ENCODE measurements at regions not wholly inside any gene's neighbourhood (a gene's known extent, or its start where the extent isn't known, plus 50 kb on each side); places are given as distances from the start of the nearest gene placed in this dataset.

DNA sequence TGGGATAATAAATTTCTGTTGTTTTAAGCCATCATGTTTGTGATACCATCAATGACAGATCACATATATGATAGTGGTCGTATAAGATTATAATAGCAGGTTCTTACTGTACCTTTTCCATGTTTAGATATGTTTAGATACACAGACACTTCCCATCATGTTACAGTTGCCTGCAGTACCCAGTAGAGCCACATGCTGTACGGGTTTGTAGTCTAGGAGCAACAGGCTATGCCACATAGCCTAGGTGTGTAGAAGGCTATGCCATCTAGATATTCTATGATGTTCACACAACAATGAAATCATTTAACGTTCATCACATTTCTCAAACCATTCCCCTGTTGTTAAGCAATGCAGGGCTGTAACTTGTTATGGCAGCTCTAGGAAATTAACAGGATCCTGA is 132.9 kb upstream of the SH3BP4 start:
- POLR2A ChIA-PET: no interaction called here
- DNase-seq (no peak), ATAC-seq (ENCODE audit: low read depth) (no peak)
- H3K4me3 Mint-ChIP-seq: no peak overlapping the region
- H3K27me3 Mint-ChIP-seq: peaks cover 6% of the 10 kb centered on the region
- no peaks in the 10 kb centered on the region for H3K9me3 Mint-ChIP-seq
- H3K36me3 Mint-ChIP-seq: no peaks in the 10 kb centered on the region
- no peaks in the 10 kb centered on the region for H3K4me1 Mint-ChIP-seq
- H3K27ac Mint-ChIP-seq: no peak overlapping the region

DNA sequence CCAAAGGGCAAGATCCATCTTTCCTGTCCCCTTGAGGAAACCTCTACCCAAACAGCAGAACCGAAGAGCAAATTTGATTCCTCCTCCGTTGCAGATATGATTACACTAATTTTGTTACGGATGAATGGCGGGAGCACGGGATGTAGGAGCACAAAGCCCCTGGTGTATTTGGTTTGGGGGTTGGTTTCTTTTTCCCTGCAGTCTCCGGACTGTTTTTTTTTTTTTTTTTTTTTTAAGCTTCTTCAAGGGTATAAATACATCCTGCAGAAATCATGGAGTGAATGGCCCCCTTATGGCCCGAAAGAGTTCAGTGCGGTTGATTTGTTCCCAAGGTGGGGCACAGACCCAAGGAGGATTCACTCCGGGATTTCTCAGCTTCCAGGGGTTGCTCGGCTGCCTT is 135.3 kb upstream of the SH3BP4 start:
- Mint-ChIP-seq H3K27ac (no peak overlapping the region), H3K36me3 (no peaks in the 10 kb centered on the region), H3K27me3 (peaks cover 4% of the 10 kb centered on the region), H3K4me1 (no peaks in the 10 kb centered on the region), H3K9me3 (no peaks in the 10 kb centered on the region), H3K4me3 (no peak overlapping the region)
- ATAC-seq (ENCODE audit: low read depth) (no peak), DNase-seq (no peak)
- POLR2A ChIA-PET: no interaction called here

DNA sequence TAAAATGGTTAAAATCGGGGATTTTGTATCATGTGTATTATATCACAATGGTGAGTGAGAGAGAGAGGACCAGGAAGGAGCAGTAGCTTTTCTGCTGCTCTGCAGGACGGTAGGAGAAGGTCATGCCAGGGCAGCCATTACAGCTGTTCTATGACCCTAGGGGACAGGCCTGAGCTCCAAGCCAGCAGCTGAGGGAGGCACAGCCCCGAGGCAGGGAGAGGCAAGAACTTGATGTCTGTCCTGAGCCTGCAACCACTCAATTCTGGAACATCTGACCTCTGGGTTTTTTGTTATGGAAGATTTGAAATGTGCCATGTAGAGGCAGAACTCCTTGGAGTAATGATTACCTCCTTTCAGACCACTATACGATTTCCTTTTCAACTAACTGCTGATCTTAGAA is 135.8 kb upstream of the SH3BP4 start:
- no peak overlapping the region for H3K4me3 Mint-ChIP-seq
- no peak for DNase-seq
- POLR2A ChIA-PET: no interaction called here
- no peaks in the 10 kb centered on the region for H3K9me3 Mint-ChIP-seq
- H3K27ac Mint-ChIP-seq: no peak overlapping the region
- peaks cover 3% of the 10 kb centered on the region for H3K27me3 Mint-ChIP-seq
- H3K36me3 Mint-ChIP-seq: no peaks in the 10 kb centered on the region
- ATAC-seq (ENCODE audit: low read depth): no peak
- no peaks in the 10 kb centered on the region for H3K4me1 Mint-ChIP-seq

DNA sequence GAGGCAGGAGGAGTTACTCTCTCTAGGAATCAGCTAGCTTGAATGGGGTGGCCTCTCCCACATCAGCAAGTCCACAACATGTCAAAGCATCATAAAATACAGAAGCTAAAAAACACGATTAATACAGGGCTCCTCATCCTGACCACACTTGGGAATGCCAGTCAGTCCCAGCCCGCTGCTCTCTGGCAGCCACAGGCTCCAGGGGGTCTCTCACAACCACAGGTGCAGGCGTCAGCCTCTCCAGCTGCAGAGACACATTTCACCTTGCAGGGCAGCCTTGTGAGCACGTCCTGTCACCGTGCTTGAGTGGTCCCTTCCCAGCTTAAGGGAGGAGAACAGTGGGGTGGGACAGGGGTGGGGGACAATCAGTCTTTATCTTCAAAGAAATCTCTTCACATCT is 137.4 kb upstream of the SH3BP4 start:
- no peak overlapping the region for H3K4me3 Mint-ChIP-seq
- H3K27me3 Mint-ChIP-seq: peaks cover 10% of the 10 kb centered on the region
- no peaks in the 10 kb centered on the region for H3K4me1 Mint-ChIP-seq
- no peak for DNase-seq
- no peak overlapping the region for H3K27ac Mint-ChIP-seq
- POLR2A ChIA-PET: no interaction called here
- no peaks in the 10 kb centered on the region for H3K9me3 Mint-ChIP-seq
- H3K36me3 Mint-ChIP-seq: no peaks in the 10 kb centered on the region
- ATAC-seq (ENCODE audit: low read depth): no peak

DNA sequence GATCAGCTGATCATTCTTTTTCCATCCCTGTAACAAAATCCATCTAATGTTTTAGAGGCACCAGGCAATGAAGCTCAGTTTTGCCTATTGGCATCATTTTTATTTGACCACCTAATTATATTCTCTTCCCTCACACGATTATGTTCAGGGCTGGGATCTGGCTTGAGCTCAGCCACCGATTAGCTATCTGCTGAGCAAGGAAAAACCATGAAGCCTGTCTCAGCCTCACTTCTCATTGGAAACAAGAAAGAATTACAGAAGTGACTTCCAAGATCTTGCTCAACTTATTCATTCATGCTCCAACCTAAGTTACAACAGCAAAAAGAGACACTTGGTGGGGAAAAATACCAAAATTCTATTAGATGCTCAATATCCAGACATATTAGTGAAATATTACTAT is 139.0 kb upstream of the SH3BP4 start:
- no peak overlapping the region for H3K4me3 Mint-ChIP-seq
- no peaks in the 10 kb centered on the region for H3K4me1 Mint-ChIP-seq
- no peaks in the 10 kb centered on the region for H3K36me3 Mint-ChIP-seq
- no peak overlapping the region for H3K27ac Mint-ChIP-seq
- no peak for DNase-seq
- ATAC-seq (ENCODE audit: low read depth): no peak
- POLR2A ChIA-PET: no interaction called here
- peaks cover 9% of the 10 kb centered on the region for H3K27me3 Mint-ChIP-seq
- H3K9me3 Mint-ChIP-seq: no peaks in the 10 kb centered on the region

DNA sequence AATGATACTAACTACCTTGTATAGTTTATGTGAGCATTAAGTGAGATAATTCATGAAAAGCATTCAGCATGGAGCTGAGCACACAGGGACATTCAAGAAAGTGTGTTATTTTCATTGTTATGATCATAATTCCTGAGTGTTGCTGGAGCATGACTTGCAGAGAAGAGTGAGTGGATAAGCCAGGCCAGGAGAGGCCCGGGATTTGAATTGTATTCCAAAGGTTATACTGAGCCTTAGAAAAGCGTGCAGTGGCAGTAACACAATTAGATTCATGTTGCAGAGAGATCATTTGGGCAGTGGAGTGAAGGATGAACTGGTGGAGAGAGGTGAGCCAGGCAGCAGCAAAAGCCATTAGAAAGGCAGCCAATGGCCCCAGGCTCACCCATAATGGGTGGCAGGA is 142.9 kb upstream of the SH3BP4 start:
- DNase-seq: no peak
- POLR2A ChIA-PET: no interaction called here
- Mint-ChIP-seq H3K4me3 (no peak overlapping the region), H3K9me3 (no peaks in the 10 kb centered on the region), H3K27ac (no peak overlapping the region), H3K36me3 (no peaks in the 10 kb centered on the region), H3K4me1 (no peaks in the 10 kb centered on the region), H3K27me3 (peaks cover 25% of the 10 kb centered on the region)
- ATAC-seq (ENCODE audit: low read depth): no peak

DNA sequence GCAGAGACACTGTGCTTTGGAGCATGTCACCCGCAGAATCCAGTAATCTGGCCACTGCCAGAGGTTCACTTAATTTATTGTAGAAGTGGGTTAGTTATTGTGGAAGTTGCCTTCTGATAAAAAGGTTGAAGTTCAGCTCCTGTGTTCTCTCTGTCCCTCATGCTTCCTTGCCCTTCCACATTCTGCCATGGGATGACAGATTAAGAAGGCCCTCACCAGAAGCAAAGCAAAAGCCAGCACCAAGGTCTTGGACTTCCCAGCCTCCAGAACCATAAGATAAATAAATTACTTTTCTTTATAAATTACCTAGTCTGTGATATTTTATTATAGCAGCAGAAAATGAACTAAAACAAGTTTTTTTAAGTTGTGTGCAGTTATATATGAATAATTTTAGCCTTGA is 145.0 kb upstream of the SH3BP4 start:
- Mint-ChIP-seq H3K9me3 (no peaks in the 10 kb centered on the region), H3K4me1 (no peaks in the 10 kb centered on the region), H3K4me3 (no peak overlapping the region), H3K36me3 (no peaks in the 10 kb centered on the region), H3K27me3 (peaks cover 25% of the 10 kb centered on the region), H3K27ac (no peak overlapping the region)
- no peak for DNase-seq
- POLR2A ChIA-PET: no interaction called here
- no peak for ATAC-seq (ENCODE audit: low read depth)

DNA sequence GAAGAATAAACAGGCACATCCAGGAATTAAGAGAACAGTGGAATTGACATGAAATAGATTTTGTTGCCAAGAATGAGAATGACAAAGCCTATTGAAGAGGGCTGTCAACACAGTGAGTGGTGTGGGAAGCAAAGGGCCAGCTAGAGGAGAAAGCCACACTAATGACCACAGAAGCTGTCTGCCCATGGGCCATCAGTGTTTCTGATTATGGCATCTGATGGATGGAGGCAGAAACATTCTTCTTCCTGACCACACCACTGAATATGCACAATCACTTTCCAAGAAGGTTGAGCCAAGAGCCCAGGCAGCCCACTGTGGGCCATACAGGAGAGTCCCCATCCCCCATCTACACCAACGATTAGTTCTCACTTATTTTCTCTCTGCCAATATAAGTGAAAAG is 146.0 kb upstream of the SH3BP4 start:
- no peaks in the 10 kb centered on the region for H3K4me1 Mint-ChIP-seq
- H3K27me3 Mint-ChIP-seq: peaks cover 25% of the 10 kb centered on the region
- no peak overlapping the region for H3K4me3 Mint-ChIP-seq
- no peak overlapping the region for H3K27ac Mint-ChIP-seq
- no peak for DNase-seq
- H3K9me3 Mint-ChIP-seq: no peaks in the 10 kb centered on the region
- POLR2A ChIA-PET: no interaction called here
- ATAC-seq (ENCODE audit: low read depth): no peak
- H3K36me3 Mint-ChIP-seq: no peaks in the 10 kb centered on the region

DNA sequence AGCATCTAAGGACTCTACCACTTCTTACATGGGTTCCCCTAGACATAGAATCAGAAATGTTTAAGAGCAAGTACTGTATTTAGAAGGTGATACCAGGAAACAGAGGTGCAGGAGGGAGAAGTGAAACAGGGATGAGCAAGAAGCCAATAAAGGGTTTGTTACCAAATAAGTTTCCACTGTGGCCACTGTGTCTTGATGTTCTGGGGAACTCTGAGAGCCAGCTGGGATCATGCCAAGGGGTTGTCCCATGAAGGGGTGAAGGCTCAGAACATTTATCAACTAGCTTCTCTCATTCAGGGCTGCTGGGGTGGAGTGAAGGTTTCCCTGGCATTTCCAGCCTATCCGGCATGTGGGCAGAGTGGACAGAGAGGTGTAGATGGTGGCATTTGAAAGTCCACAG is 147.1 kb upstream of the SH3BP4 start:
- peaks cover 23% of the 10 kb centered on the region for H3K27me3 Mint-ChIP-seq
- POLR2A ChIA-PET: no interaction called here
- no peak for DNase-seq
- H3K4me3 Mint-ChIP-seq: no peak overlapping the region
- no peaks in the 10 kb centered on the region for H3K4me1 Mint-ChIP-seq
- ATAC-seq (ENCODE audit: low read depth): no peak
- no peaks in the 10 kb centered on the region for H3K36me3 Mint-ChIP-seq
- no peaks in the 10 kb centered on the region for H3K9me3 Mint-ChIP-seq
- H3K27ac Mint-ChIP-seq: no peak overlapping the region

DNA sequence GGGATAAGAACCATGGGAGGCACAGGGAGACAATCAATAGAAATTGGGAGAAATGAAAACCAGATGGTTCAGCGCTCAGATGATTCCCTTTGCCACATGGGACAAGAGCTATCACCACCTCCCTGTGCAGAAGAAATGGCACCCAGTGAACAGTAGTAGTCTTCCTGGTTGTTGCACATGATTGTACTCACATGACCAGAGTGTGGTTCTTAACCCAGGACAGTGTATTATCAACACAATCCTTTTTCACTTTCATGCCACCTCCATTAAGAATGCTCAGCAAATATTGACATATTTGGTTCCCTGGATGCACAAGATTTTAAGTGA is 149.0 kb upstream of the SH3BP4 start:
- no peak overlapping the region for H3K4me3 Mint-ChIP-seq
- POLR2A ChIA-PET: no interaction called here
- H3K36me3 Mint-ChIP-seq: no peaks in the 10 kb centered on the region
- H3K27ac Mint-ChIP-seq: no peak overlapping the region
- H3K9me3 Mint-ChIP-seq: no peaks in the 10 kb centered on the region
- H3K27me3 Mint-ChIP-seq: peaks cover 18% of the 10 kb centered on the region
- DNase-seq: no peak
- no peaks in the 10 kb centered on the region for H3K4me1 Mint-ChIP-seq
- no peak for ATAC-seq (ENCODE audit: low read depth)

DNA sequence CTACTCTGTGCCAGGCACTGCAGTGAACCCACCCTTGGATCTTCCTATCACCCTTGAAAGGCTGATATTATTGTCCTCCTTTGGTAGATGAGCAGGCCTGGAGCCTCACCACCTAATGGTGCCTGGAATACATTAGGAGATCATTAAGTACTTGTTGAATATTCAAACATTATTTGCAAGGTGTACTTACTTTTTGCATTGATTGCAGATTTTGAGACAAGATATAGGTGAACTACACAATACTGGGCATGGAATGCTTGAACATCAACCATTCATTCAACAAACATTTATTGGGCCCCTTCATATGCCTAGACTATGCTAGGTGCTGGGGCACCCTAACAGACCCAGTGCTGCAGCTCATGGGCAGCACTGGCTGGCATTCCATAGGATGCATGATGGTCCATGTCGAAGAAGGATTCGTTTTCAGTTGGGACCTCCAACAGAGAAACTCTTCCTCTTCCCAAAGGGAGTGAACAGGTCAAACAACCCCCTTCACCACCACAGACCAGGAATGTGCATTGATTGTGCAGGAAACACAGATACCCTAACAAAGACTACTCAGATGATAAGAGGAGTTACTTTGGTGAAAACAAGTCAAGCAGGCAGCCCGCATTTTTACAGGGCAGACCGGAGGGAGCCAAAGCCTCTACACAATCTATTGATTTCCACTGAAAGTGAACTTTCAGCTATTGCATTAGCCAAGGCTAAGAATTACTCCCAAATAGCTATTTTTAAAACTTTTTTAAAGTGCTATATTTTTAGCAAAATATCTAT is 149.6 kb upstream of the SH3BP4 start:
- POLR2A ChIA-PET: no interaction called here
- DNase-seq (no peak), ATAC-seq (ENCODE audit: low read depth) (no peak)
- Mint-ChIP-seq H3K4me3 (no peak overlapping the region), H3K27me3 (peaks cover 18% of the 10 kb centered on the region), H3K36me3 (no peaks in the 10 kb centered on the region), H3K27ac (no peak overlapping the region), H3K4me1 (no peaks in the 10 kb centered on the region), H3K9me3 (no peaks in the 10 kb centered on the region)

DNA sequence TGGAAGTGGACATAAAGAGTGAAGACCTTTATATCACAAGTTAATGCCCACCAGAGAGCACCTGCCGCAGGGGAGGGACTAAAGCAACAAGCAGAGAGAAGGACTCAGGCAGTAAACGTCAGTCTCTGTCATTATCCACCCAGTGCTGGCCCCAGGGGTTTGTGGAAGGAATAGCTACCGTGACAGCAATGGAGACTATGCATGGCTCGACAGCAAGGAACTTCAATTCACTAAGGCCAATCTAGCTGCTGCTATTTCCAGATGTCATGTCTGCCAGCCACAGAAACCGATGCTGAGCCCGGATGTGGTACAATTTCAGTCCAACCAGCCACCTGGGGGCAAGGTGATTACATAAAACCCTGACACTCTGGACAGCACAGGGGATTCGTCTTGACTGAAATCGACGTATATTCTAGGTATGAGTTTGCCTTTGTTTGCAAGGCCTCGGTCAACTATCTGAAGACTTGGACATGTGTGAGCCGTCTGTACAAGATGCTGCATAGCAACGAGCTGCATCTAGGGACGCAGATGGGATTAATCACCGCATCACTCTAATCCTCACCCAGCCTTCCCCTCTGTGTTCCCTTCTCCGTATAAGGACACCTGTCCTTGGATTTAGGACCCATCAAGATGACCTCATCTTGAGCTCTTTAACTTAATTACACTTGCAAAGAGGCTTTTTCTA is 154.1 kb upstream of the SH3BP4 start:
- POLR2A ChIA-PET: no interaction called here
- H3K27ac Mint-ChIP-seq: no peak overlapping the region
- no peak for DNase-seq
- no peaks in the 10 kb centered on the region for H3K36me3 Mint-ChIP-seq
- H3K4me3 Mint-ChIP-seq: no peak overlapping the region
- H3K9me3 Mint-ChIP-seq: no peaks in the 10 kb centered on the region
- no peak for ATAC-seq (ENCODE audit: low read depth)
- peaks cover 3% of the 10 kb centered on the region for H3K27me3 Mint-ChIP-seq
- no peaks in the 10 kb centered on the region for H3K4me1 Mint-ChIP-seq

DNA sequence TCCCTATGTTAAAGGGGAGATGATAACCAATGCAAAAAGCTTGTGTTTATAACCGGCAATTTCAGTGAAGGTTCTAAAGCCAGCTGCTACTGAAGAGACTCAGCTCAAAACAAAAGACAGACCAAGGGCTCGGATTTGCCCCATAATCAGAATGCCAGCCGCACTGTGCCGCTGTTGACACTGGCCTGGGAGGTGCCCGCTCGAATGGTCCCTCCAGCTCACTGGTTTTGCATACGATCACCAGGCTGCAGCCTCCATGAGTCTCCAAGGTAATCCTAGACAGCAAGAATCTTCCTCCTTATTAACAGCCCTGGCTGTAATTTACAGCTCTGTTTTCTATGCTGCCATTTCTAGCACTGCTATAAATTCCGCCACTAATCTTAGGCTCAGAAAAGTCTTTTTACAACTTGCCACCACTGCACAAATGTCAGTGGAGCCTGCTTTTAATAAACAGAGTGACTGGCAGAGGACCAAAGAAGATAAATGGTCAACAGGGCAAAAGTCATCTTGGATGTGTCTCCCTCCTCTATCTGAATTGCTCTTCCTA is 155.7 kb upstream of the SH3BP4 start:
- Mint-ChIP-seq H3K9me3 (no peaks in the 10 kb centered on the region), H3K27ac (no peak overlapping the region), H3K27me3 (peaks cover 3% of the 10 kb centered on the region), H3K4me3 (no peak overlapping the region), H3K36me3 (no peaks in the 10 kb centered on the region), H3K4me1 (no peaks in the 10 kb centered on the region)
- DNase-seq: no peak
- POLR2A ChIA-PET: no interaction called here
- ATAC-seq (ENCODE audit: low read depth): no peak

DNA sequence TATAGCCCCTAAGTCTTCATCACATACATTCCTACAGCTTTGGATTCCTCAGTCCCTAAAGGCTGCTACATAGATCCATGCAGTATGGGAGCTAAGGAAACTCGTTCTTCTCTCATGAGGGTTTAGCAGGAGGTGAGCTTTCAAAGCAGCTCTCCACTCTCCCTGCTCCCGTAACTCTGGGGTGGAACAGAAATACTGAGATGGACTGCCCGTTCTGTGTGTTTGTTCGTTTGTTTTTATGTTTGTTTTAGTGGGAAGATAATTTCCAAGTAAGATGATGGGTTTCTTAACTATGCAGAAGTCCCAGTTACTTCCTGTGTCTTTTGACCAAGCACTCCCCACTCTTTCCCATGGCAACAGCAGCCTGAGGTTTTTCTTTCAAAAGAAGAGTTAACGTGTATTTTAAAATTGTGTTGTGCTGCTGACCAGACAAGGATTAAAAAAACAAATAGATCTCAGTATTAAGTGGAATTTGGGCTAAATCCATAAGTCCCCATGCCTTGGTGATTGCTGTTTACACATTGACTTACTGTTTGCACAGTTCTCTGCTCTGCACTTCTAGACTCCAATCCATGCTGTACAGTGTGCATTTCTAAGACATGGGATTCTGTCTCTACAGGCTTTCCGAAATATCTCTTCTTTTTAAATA is 156.4 kb upstream of the SH3BP4 start:
- DNase-seq (no peak), ATAC-seq (ENCODE audit: low read depth) (no peak)
- Mint-ChIP-seq H3K4me3 (no peak overlapping the region), H3K27me3 (no peaks in the 10 kb centered on the region), H3K27ac (no peak overlapping the region), H3K4me1 (no peaks in the 10 kb centered on the region), H3K9me3 (no peaks in the 10 kb centered on the region), H3K36me3 (no peaks in the 10 kb centered on the region)
- POLR2A ChIA-PET: no interaction called here
